T-helper 2 cell treated with Interferon-gamma antibody and Interleukin-4, amounts not matched to agents 5 μg/mL and 100 μg/mL, for 36 hours (primary cell): ENCODE measurements at regions not wholly inside any gene's neighbourhood (a gene's known extent, or its start where the extent isn't known, plus 50 kb on each side); places are given as distances from the start of the nearest gene placed in this dataset.
"Not testable (repeated sequence)": the region's sequence is repeated elsewhere in the genome, so short reads cannot be mapped to it uniquely, and the experiment has no call there.

Source experiments
- DNase-seq: peaks from one replicate; pipeline ENCODE4 v3.0.0; 2021; ENCODE audit warnings: low spot score
- H3K27ac Mint-ChIP-seq: one replicate; pipeline ENCODE4 v1.8.0; 2021; ENCODE audit warnings: mild to moderate bottlenecking, mixed read lengths
- H3K27me3 Mint-ChIP-seq: one replicate; pipeline ENCODE4 v1.8.0; 2021; ENCODE audit warnings: low read depth, mixed read lengths
- H3K36me3 Mint-ChIP-seq: one replicate; pipeline ENCODE4 v1.8.0; 2021; ENCODE audit warnings: low read depth, mixed read lengths
- H3K4me1 Mint-ChIP-seq: one replicate; pipeline ENCODE4 v1.8.0; 2021; ENCODE audit warnings: low read depth, mixed read lengths
- H3K4me3 Mint-ChIP-seq: one replicate; pipeline ENCODE4 v1.8.0; 2022; ENCODE audit warnings: mild to moderate bottlenecking, moderate library complexity, mixed read lengths
- H3K9me3 Mint-ChIP-seq: one replicate; pipeline ENCODE4 v1.8.0; 2021; ENCODE audit warnings: mixed read lengths

DNA sequence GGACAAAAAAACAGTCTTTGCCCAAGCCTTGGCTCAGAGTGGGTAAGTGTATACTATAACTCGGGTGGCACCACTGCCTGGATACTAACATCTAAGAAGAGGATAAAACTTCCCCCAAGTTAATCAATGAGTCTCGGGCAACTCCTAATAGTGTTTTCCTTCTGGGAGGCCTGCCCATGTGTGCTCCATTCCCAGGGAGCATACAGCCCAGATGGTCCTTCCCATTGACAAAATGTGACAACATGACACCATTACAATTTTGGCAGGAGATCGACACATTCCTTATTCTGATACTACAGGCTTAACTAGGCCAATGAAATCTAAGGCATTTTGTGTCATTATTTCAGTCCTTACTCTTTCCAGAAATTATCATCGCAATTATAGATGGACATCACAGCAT is 52.7 kb upstream of the CRIM1 start:
- Mint-ChIP-seq H3K9me3 (no peaks in the 10 kb centered on the region), H3K4me1 (peaks cover 1% of the 10 kb centered on the region), H3K4me3 (no peak overlapping the region), H3K27ac (no peak overlapping the region), H3K27me3 (peaks cover 4% of the 10 kb centered on the region), H3K36me3 (no peaks in the 10 kb centered on the region)
- DNase-seq, result no peak

DNA sequence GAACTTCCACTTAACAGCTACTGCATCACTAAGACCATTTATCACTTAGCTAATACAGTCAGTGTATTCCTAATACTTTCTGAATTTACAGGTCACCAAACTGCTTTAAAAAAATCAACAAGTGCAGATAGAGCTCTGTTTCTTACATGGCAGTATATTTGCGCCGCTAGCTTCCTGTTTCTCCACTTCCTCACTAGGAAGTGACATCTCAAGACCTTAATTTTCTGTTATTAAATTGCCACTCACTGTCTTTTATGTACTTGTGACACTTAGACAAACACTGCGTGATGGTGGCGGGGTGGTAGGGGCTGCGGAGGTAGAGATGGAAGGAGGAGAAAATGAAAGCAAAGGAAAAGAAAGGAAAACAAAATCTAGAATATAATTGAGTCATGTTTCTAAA is 53.7 kb upstream of the CRIM1 start:
- Mint-ChIP-seq H3K4me3 (no peak overlapping the region), H3K4me1 (peaks cover 1% of the 10 kb centered on the region), H3K36me3 (no peaks in the 10 kb centered on the region), H3K27me3 (peaks cover 4% of the 10 kb centered on the region), H3K9me3 (no peaks in the 10 kb centered on the region), H3K27ac (no peak overlapping the region)
- DNase-seq, result no peak

DNA sequence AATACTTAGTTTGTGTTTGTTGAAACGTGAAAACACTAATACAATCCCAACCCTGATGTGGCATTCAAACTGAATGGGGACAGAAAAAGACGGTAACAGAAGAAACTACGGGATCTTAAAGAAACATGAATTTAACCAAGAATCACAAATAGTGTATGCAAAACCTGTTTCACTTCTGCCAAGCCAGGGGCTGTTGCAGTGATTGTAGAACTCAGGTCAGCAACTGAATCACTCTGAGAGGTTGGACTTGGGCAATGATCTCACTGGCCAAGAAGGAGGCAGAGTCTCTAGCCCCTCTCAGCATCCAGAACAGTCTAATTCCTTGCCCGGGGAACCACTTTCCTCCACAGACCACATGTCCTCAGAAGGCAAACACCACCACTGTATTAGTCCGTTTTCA is 54.9 kb upstream of the CRIM1 start:
- DNase-seq, result no peak
- no peak overlapping the region for H3K4me3 Mint-ChIP-seq
- peaks cover 7% of the 10 kb centered on the region for H3K27me3 Mint-ChIP-seq
- no peak overlapping the region for H3K27ac Mint-ChIP-seq
- no peaks in the 10 kb centered on the region for H3K9me3 Mint-ChIP-seq
- peaks cover 1% of the 10 kb centered on the region for H3K4me1 Mint-ChIP-seq
- H3K36me3 Mint-ChIP-seq, result no peaks in the 10 kb centered on the region

DNA sequence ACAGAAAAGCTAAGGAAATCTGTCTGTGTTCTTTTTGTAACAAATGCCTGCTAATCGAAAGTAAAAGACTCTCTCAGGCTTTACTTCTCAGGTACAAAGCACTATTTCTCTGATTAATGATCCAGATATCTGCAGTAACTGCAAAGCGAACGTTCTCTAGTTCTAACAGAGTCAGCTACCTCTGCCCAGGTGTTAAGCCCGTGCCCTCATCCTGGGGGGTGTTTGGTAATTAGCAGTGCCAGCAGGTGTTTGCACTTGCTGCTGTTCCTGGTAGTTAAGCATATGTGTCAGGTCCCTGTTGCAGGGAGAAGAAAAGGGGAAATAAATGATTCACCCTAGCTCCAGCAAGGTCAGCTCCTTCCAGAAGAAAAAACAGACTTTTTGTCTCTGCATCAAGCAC is 58.8 kb upstream of the CRIM1 start:
- no peaks in the 10 kb centered on the region for H3K4me1 Mint-ChIP-seq
- H3K4me3 Mint-ChIP-seq, result no peak overlapping the region
- DNase-seq, result no peak
- H3K27me3 Mint-ChIP-seq, result peaks cover 3% of the 10 kb centered on the region
- no peaks in the 10 kb centered on the region for H3K9me3 Mint-ChIP-seq
- no peaks in the 10 kb centered on the region for H3K36me3 Mint-ChIP-seq
- H3K27ac Mint-ChIP-seq, result no peak overlapping the region

DNA sequence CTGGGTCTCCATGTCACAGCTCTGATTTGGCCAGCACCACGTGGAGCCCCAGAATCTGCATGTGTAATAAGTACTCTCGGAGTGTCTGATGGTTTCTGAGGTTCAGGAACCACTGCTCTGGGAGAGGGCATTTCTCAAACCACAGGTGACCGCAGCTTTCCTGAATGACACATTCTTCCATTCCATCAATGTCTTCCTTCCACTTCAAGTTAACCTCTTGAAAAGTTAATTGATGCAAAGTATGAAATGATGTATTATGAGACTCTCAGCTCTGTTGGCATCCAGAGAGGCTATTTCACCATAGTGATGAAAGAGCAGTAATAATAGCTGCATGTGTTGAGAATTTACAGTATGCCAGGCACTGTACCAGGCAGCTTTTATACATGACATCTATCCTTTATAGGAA is 61.3 kb upstream of the CRIM1 start:
- Mint-ChIP-seq H3K9me3 (no peaks in the 10 kb centered on the region), H3K27ac (no peak overlapping the region), H3K4me3 (no peak overlapping the region), H3K27me3 (peaks cover 3% of the 10 kb centered on the region), H3K4me1 (no peaks in the 10 kb centered on the region), H3K36me3 (no peaks in the 10 kb centered on the region)
- DNase-seq, result peak; percentile 14

DNA sequence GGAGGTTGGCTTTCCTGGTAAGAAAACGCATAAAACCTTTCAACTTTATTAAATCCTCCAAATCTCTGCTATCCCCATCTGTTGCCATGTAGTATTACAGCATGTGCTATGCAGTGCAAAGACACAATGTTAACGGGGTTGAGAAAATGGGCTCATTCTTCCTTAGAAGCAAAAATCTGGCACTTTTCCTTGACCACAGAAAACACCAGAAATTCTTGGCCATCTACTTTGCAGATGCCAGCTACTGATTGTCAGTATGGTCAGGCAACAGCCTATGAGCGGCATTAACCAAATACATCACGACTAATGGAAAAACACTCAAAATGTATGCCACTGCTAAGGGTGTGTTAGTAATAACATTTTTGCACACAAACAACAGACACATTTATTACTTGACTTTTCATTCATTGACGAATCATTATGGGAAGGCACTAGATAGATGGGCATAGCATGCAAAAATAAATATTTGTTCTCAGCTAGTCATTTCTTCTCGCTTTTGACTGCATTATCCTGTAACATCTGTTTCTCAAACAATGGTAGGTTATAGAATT is 65.2 kb upstream of the CRIM1 start:
- Mint-ChIP-seq H3K4me3 (no peak overlapping the region), H3K9me3 (peaks cover 7% of the 10 kb centered on the region), H3K27me3 (no peaks in the 10 kb centered on the region), H3K36me3 (no peaks in the 10 kb centered on the region), H3K27ac (no peak overlapping the region), H3K4me1 (peaks cover 4% of the 10 kb centered on the region)
- DNase-seq, result no peak

DNA sequence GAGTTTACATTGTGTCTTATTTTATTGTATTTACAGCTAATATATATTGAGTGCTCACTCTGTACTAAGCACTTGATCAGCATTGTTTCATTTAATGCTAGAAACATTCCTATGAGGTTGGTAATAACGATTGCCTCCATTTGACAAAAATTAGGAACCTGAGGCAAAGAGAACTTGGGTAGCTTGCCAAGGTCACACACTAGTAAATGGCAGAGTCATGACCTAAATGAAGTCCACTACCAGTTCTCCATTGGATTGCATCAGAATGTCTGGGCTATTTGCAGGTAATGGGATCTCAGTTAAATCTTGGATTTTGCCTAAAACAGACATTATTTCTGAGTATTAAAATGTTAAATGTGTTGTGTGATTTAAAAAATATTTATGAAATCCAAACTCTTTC is 65.8 kb upstream of the CRIM1 start:
- Mint-ChIP-seq H3K27ac (no peak overlapping the region), H3K9me3 (peaks cover 11% of the 10 kb centered on the region), H3K27me3 (no peaks in the 10 kb centered on the region)

DNA sequence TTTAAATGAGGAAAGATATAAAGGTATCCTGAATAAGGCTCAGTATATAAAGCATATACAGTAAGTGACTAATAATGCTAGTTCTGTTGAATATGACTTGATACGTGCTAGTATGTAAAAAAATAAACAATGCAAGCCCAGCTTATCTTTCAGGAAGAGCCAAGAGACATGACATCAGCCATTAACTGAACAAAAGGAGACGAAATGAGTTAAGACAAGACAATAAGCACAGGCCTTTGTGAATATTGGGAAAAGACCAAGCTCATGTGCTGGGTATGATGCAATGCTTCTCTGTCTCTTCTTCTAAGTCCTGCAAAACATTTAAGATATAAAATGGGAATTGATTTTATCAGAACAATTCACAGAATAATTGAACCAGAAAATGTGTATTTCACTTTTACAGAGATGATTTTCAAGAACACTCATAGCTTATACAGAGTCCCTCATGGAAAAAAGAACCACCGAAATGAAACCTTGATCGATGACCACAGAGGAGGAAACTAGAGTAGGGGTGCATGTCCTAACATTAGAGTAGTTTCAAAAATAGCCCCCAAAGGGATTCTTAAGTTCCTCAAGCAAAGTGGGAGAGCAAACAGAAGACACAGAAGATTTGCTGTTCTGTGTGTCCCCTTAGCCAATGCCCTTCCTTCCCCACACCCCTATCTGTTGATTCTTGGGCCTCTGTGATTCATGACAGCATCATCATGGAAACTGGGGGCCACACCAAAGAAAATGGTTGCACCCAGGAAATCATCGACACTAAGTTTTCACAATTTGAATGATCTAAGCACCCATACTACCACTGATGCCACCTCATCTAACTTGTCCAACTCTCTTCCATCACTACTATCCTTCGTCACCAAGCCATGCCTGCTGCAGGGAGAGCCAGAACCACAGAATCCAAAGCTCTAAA is 68.0 kb upstream of the CRIM1 start:
- Mint-ChIP-seq H3K9me3 (peaks cover 19% of the 10 kb centered on the region), H3K27ac (no peak overlapping the region), H3K36me3 (no peaks in the 10 kb centered on the region), H3K4me3 (no peak overlapping the region), H3K4me1 (peaks cover 4% of the 10 kb centered on the region), H3K27me3 (no peaks in the 10 kb centered on the region)
- peak; percentile 32 for DNase-seq

More for the DNA sequence above, 65.8 kb upstream of the CRIM1 start:
- no peak for DNase-seq
- no peaks in the 10 kb centered on the region for H3K36me3 Mint-ChIP-seq
- H3K4me1 Mint-ChIP-seq, result peaks cover 4% of the 10 kb centered on the region
- H3K4me3 Mint-ChIP-seq, result no peak overlapping the region

DNA sequence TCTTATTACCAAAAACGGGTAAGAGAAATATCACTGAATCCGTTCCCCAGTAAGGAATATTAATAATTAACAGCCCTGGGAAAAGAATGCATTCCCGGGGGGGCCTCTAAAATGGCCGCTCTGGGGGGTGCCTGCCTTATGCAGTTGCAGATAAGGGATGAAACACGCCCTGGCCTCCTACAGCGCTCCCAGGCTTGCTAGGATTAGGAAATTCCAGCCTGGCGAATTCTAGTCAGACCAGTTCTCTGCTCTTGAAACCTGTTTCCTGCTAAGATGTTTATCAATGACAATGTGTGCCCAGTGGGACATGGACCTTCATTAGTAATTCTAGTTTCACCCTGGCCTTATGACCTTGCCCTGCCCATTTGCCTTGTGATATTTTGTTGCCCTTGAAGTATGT is 76.1 kb upstream of the CRIM1 start:
- H3K4me3 Mint-ChIP-seq, H3K4me1 Mint-ChIP-seq, DNase-seq: not testable (repeated sequence)

DNA sequence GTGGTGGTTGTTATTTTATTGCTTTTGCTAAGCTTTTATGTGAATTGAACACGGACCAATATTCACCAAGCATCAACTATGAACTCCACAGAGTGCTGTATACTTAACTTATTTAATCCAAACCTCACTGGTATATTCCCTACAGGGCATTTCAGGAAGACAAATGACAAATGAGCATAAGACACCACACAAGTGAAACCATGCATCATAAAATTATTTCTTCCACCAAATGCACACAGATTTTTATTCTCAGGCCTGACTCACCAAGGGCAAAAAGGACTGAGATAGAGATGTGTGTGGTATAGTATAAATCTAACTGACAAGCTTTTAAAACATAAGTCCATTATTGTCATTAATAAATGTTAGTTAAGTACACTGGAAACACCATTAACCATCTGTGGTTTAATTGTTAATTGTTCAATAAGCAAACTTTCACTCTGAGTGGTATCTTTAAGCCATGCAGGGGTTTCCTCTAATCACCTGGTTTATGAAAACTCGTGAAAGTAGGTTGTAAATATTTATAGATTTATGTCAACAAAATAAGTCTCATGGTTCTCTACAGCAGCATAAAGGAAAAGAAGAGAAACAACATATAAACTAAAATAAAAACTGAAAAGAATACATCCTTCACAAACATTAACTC is 77.6 kb upstream of the CRIM1 start:
- H3K27ac Mint-ChIP-seq, result no peak overlapping the region
- H3K4me1 Mint-ChIP-seq, result peaks cover 2% of the 10 kb centered on the region
- no peak for DNase-seq
- peaks cover 4% of the 10 kb centered on the region for H3K27me3 Mint-ChIP-seq
- peaks cover 5% of the 10 kb centered on the region for H3K36me3 Mint-ChIP-seq
- H3K9me3 Mint-ChIP-seq, result peaks cover 11% of the 10 kb centered on the region
- no peak overlapping the region for H3K4me3 Mint-ChIP-seq

More for the DNA sequence above, 76.1 kb upstream of the CRIM1 start:
- not testable (repeated sequence) for H3K27me3 Mint-ChIP-seq, H3K36me3 Mint-ChIP-seq, H3K27ac Mint-ChIP-seq
- peaks cover 17% of the 10 kb centered on the region for H3K9me3 Mint-ChIP-seq

DNA sequence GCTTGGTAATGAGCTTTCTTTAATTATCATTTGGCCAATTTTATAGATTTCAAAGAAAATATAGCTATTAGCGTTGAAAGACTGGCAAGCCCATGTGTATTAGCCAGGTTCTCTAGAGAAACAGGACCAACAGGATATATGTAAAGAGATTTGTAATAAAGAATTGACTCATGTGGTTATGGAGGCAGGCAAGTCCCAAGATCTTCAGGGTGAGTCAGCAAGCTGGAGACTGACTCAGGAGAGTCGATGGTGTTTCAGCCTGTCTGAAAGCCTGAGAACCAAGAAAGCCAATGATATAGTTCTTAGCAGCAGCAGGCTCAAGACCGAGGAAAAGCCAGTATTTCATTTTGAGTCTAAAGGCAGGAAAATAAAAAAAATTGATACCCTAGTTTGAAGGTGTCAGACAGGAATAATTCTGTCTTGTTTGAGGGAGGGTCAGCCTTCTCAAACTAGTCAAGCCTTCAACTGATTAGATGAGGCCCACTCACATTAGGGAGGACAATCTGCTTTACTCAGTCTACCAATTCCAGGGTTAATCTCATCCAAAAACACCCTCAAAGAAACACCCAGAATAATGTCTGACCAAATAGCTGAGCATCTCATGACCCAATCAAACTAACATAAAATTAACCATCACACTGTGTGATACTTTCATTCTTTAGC is 78.3 kb upstream of the CRIM1 start:
- Mint-ChIP-seq H3K27me3 (peaks cover 4% of the 10 kb centered on the region), H3K27ac (no peak overlapping the region), H3K9me3 (peaks cover 11% of the 10 kb centered on the region), H3K4me3 (no peak overlapping the region), H3K36me3 (peaks cover 5% of the 10 kb centered on the region), H3K4me1 (peaks cover 2% of the 10 kb centered on the region)
- peak; percentile 36 for DNase-seq

DNA sequence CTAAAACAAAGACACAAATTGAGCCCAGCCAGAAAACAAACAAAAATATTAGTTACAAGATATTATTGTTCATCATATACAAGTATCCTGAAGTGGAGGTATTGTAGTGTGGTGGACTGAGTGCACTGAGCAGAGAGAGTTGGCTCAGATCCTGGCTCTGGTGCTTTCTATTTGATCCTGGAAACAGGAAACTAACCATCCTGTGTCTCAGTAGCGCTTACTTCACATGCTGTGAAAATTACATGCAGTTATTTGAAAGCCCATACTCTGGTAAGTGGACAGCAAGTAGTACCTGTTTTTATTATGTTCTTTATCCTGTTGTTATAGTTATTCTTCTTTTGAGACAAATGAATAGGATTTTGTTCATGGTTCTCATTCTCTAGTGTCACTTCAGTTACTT is 84.3 kb upstream of the CRIM1 start:
- Mint-ChIP-seq H3K27ac (no peak overlapping the region), H3K4me1 (peaks cover 5% of the 10 kb centered on the region), H3K27me3 (peaks cover 7% of the 10 kb centered on the region), H3K4me3 (no peak overlapping the region), H3K36me3 (peaks cover 10% of the 10 kb centered on the region), H3K9me3 (peaks cover 22% of the 10 kb centered on the region)
- no peak for DNase-seq

DNA sequence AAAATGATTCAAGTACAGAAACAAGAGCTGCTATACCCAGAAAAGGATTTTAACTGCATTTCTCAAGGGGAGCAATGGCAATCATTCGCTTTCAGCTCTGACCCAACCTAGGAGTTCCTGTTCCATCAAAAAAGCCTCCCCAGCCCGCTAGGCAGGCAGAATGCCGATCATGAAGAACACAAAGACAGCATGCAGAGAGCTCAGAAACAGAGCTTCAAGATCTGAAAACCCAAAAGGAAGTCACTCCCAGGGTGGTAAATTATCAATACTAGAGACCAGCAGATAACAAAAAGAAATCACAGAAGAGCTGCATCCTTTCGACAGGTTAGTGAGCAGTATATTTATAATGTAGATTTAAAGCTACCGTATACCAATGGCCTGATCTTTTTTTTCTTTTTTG is 84.8 kb upstream of the CRIM1 start:
- Mint-ChIP-seq H3K27ac (no peak overlapping the region), H3K27me3 (peaks cover 7% of the 10 kb centered on the region), H3K36me3 (peaks cover 10% of the 10 kb centered on the region), H3K4me1 (peaks cover 5% of the 10 kb centered on the region), H3K4me3 (no peak overlapping the region), H3K9me3 (peaks cover 27% of the 10 kb centered on the region)
- DNase-seq, result no peak

DNA sequence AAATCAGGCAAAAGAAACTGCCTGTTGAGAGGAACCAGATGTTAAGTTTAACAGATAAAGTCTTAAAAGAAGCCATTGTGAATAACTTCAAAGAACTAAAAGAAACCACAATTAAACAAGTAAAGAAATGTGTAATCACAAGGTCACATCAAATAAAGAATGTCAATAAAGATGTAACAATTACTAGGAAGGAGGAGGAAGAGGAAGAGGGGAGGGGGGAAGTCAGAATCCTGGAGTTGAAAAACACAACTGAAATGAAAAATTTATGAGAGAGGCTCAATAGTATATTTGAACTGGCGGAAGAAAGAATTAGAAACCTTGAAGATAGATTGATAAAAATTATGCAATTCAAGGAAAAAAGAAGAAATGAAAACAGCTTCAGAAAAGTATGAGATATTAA is 88.4 kb upstream of the CRIM1 start:
- H3K4me1 Mint-ChIP-seq, result peaks cover 5% of the 10 kb centered on the region
- H3K36me3 Mint-ChIP-seq, result peaks cover 10% of the 10 kb centered on the region
- peaks cover 3% of the 10 kb centered on the region for H3K27me3 Mint-ChIP-seq
- DNase-seq, result no peak
- no peak overlapping the region for H3K4me3 Mint-ChIP-seq
- peak overlapping the region; percentile 8 for H3K27ac Mint-ChIP-seq
- H3K9me3 Mint-ChIP-seq, result peaks cover 27% of the 10 kb centered on the region
